K562 (cell line): ENCODE measurements at regions not wholly inside any gene's neighbourhood (a gene's known extent, or its start where the extent isn't known, plus 50 kb on each side); places are given as distances from the start of the nearest gene placed in this dataset.

Experiments
- ATAC-seq: fragments of 200-7000 bp; cut with Tn5 transposase; 3 replicates; pipeline ENCODE4 v1.9.1; 2020; ENCODE audit warnings: moderate library complexity
- BruUV-seq: library from RNA; stranded (reverse); fragments of 400-500 nt; replicated peaks from 2 replicates; lab custom pipeline; 2021; lab: Mats Ljungman, UMichigan
- CTCF ChIA-PET: fragments of 300-600 bp; formaldehyde crosslinking; extraction: SDS; loops from one replicate; lab custom pipeline; 2021; ENCODE audit warnings: low intra/inter-chr PET ratio; lab: Yijun Ruan, JAX
- POLR2A ChIA-PET: fragments of 300-600, 350-650 bp; sonication (Branson Sonifier 250); formaldehyde crosslinking; extraction: SDS; loops from one replicate; lab custom pipeline; 2021; ENCODE audit warnings: antibody characterized with exemption, inconsistent platforms; lab: Yijun Ruan, JAX
- DNase-seq, 4 experiments: peaks; one replicate each; pipeline versions ENCODE4 v3.0.0 to v3.0.0-alpha.2; 2011 to 2018; ENCODE audit warnings: low spot score in 3 of 4, mixed read lengths in 3 of 4; ENCODE audit errors: extremely low read depth in 1 of 4
- FAIRE-seq: peaks from 2 replicates; lab custom pipeline; 2011; peaks lifted over from hg19 to GRCh38; lab: Jason Lieb, UNC
- H2AFZ ChIP-seq: 2 replicates; pipeline ENCODE4 v1.6.0; 2011; ENCODE audit warnings: low read depth, low read length, control low read depth, inconsistent platforms
- H3K27ac ChIP-seq: fragments of 200-600 bp; 3 replicates; pipeline ENCODE4 v1.8.0; 2011; ENCODE audit warnings: low read depth, mild to moderate bottlenecking, control low read depth, inconsistent platforms, low read length, moderate library complexity, mixed read lengths; ENCODE audit errors: extremely low read depth
- H3K27me3 ChIP-seq, 2 experiments: fragments of 300-600 bp in 1 of 2; 2 replicates in 1 of 2; 3 replicates in 1 of 2; pipeline versions ENCODE4 v1.6.0 to v1.8.0; 2011; ENCODE audit warnings: inconsistent platforms in 2 of 2, low read length in 2 of 2, mild to moderate bottlenecking in 1 of 2, mixed read lengths in 1 of 2, moderate library complexity in 1 of 2; ENCODE audit not compliant: control insufficient read depth in 2 of 2, insufficient read depth in 2 of 2
- H3K36me3 ChIP-seq: fragments of 300-600 bp; 3 replicates; pipeline ENCODE4 v1.8.0; 2011; ENCODE audit warnings: mild to moderate bottlenecking, low read length, inconsistent platforms; ENCODE audit not compliant: control insufficient read depth, insufficient read depth
- H3K4me1 ChIP-seq, 2 experiments: fragments of 200-600 bp in 1 of 2; replicated peaks in 1 of 2; 2 replicates in 1 of 2; 3 replicates in 1 of 2; pipeline versions ENCODE4 v1.5.1 to v1.8.0; 2011; ENCODE audit warnings: inconsistent platforms in 2 of 2, low read length in 2 of 2, mild to moderate bottlenecking in 1 of 2, mixed read lengths in 1 of 2, moderate library complexity in 1 of 2; ENCODE audit not compliant: control insufficient read depth in 2 of 2, insufficient read depth in 2 of 2
- H3K4me2 ChIP-seq: 2 replicates; pipeline ENCODE4 v1.6.1; 2011; ENCODE audit warnings: low read length, control low read depth, inconsistent platforms, mixed read lengths; ENCODE audit not compliant: insufficient read depth
- H3K4me3 ChIP-seq: fragments of 200-600 bp; sonication (generic), shearing (Covaris generic); 2 replicates; pipeline ENCODE4 v1.5.1; 2016; ENCODE audit warnings: control low read depth, inconsistent platforms
- H3K79me2 ChIP-seq: fragments of 200-600 bp; 3 replicates; pipeline ENCODE4 v1.8.0; 2011; ENCODE audit warnings: low read length, inconsistent platforms; ENCODE audit not compliant: control insufficient read depth, insufficient read depth
- H3K9ac ChIP-seq, 2 experiments: 2 replicates each; pipeline versions ENCODE4 v1.6.0 to v1.6.1; 2011; ENCODE audit warnings: low read depth in 2 of 2, low read length in 2 of 2, control low read depth in 1 of 2, inconsistent platforms in 1 of 2, mild to moderate bottlenecking in 1 of 2, mixed read lengths in 1 of 2; ENCODE audit not compliant: insufficient read depth in 1 of 2
- H3K9me1 ChIP-seq: one replicate; pipeline ENCODE4 v1.6.0; 2011; ENCODE audit warnings: inconsistent platforms, mild to moderate bottlenecking, low read length, moderate library complexity; ENCODE audit not compliant: control insufficient read depth, insufficient read depth
- H3K9me3 ChIP-seq: replicated peaks from 2 replicates; pipeline ENCODE4 v1.5.1; 2011; ENCODE audit warnings: low read depth, low read length, inconsistent platforms; ENCODE audit not compliant: control insufficient read depth, insufficient read depth
- H4K20me1 ChIP-seq: replicated peaks from 2 replicates; pipeline ENCODE4 v1.6.1; 2011; ENCODE audit warnings: low read length, inconsistent platforms, mixed read lengths; ENCODE audit not compliant: control insufficient read depth, insufficient read depth
- BHLHE40 ChIP-seq: IDR thresholded peaks from 2 replicates; pipeline ENCODE4 v1.6.1; 2011; ENCODE audit warnings: low read length, improper control_type of control experiment
- MXI1 ChIP-seq: IDR thresholded peaks from 2 replicates; pipeline ENCODE4 v1.6.1; 2011; ENCODE audit warnings: low read depth, mild to moderate bottlenecking, improper control_type of control experiment, low read length
- PPARD ChIP-seq: fragments of 250-450 bp; sonication (Bioruptor Pico); IDR thresholded peaks from 2 replicates; pipeline ENCODE4 v1.8.0; 2022; ENCODE audit warnings: inconsistent platforms, mild to moderate bottlenecking, moderate library complexity
- RERE ChIP-seq: sonication (generic); formaldehyde crosslinking; IDR thresholded peaks from 2 replicates; pipeline ENCODE4 v1.8.0; 2023; ENCODE audit warnings: missing genetic modification reagents, mild to moderate bottlenecking, borderline replicate concordance
- RUNX1 ChIP-seq: sonication (generic); IDR thresholded peaks from 2 replicates; pipeline ENCODE4 v1.6.1; 2016; ENCODE audit warnings: antibody characterized with exemption, low read depth
- TAF9B ChIP-seq: fragments of 450-650 bp; IDR thresholded peaks from 2 replicates; pipeline ENCODE4 v1.6.1; 2018; ENCODE audit warnings: mild to moderate bottlenecking; ENCODE audit not compliant: partially characterized antibody
- ZNF212 ChIP-seq: fragments of 450-650 bp; formaldehyde crosslinking; IDR thresholded peaks from 2 replicates; pipeline ENCODE4 v1.4.0; 2020; ENCODE audit warnings: mild to moderate bottlenecking
- ZNF407 ChIP-seq: fragments of 450-650 bp; IDR thresholded peaks from 2 replicates; pipeline ENCODE4 v1.6.1; 2016; ENCODE audit warnings: low read depth
- ZNF445 ChIP-seq: fragments of 250-450 bp; sonication (Bioruptor Pico); IDR thresholded peaks from 2 replicates; pipeline ENCODE4 v1.4.0; 2020; ENCODE audit warnings: low read depth, mild to moderate bottlenecking, moderate library complexity
- WGBS: fragments of 100-300 bp; shearing (Covaris generic); methylation state at CpG from one replicate; pipeline ENCODE4 v1.1.6; 2016; ENCODE audit warnings: low coverage, mixed read lengths; ENCODE audit not compliant: insufficient coverage; ENCODE audit errors: missing lambda C conversion rate; 5-methylcytosine and 5-hydroxymethylcytosine counted together
- in situ Hi-C: fragments of 300-500 bp; cut with MboI; formaldehyde crosslinking; loops from 4 replicates; pipeline ENCODE4 v1.15.0; 2018; ENCODE audit warnings: inconsistent platforms, mixed read lengths
- intact Hi-C: fragments of 100-400 bp; cut with micrococcal nuclease; formaldehyde crosslinking; loops from 2 replicates; pipeline ENCODE4 v1.14.2; 2022

GRCh38 chrX:3415011-3415410, 68.6 kb upstream of the MXRA5 start:
- no peak for FAIRE-seq
- no peak overlapping the region for H2AFZ ChIP-seq
- 0% methylated on average over 4 of the region's 4 CpGs for WGBS
- H3K27me3 ChIP-seq, result no peaks in the 10 kb centered on the region
- no peak overlapping the region for H3K9ac ChIP-seq
- no peak overlapping the region for H3K4me2 ChIP-seq
- POLR2A ChIA-PET, result no interaction called here
- DNase-seq, result no peak
- no peaks in the 10 kb centered on the region for H3K79me2 ChIP-seq
- in situ Hi-C loops, result no loop called here
- CTCF ChIA-PET, result no interaction called here
- H3K36me3 ChIP-seq, result no peaks in the 10 kb centered on the region
- H3K27ac ChIP-seq, result no peak overlapping the region
- intact Hi-C loops, result no loop called here
- no peaks in the 10 kb centered on the region for H4K20me1 ChIP-seq
- H3K9me1 ChIP-seq, result no peaks in the 10 kb centered on the region
- no peaks in the 10 kb centered on the region for H3K9me3 ChIP-seq
- ATAC-seq, result no peak
- no peaks in the 10 kb centered on the region for H3K4me1 ChIP-seq
- H3K4me3 ChIP-seq, result no peak overlapping the region
- BruUV-seq, result no TSS peak
- TF ChIP-seq TAF9B, result no peak
- TF ChIP-seq ZNF445 (CRISPR knock-in tag), result no peak
- TF ChIP-seq ZNF407, result no peak
- TF ChIP-seq RERE (CRISPR knock-in tag), result no peak
- TF ChIP-seq RUNX1, result no peak
- no peak for TF ChIP-seq MXI1
- TF ChIP-seq PPARD, result no peak
- TF ChIP-seq ZNF212, result no peak
- TF ChIP-seq BHLHE40, result no peak
